ENCODE measurements at regions not wholly inside any gene's neighbourhood (a gene's known extent, or its start where the extent isn't known, plus 50 kb on each side); places are given as distances from the start of the nearest gene placed in this dataset.
"Not testable (repeated sequence)": the region's sequence is repeated elsewhere in the genome, so short reads cannot be mapped to it uniquely, and the experiment has no call there.

DNA sequence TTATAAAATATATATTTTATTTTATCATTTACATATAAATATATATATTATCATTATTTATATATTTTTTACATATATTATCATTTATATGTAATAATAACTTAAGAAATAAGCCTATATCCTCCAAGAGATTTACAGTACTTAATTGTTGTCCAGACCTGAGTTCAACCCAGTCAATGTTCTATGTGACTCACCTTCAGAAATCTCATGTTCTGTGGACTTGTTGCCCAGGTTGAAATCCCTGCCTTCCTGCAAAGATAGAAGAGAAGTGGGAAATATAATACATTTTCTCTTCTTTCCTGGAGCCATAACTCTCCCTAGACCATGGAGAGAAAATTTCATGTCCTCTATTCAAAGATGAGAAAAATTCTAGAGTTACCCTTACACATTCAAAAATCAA is 247.3 kb downstream of the PARM1 start:
- no peaks in the 10 kb centered on the region for H3K9me3 ChIP-seq
- TF ChIP-seq, protein P1, sequence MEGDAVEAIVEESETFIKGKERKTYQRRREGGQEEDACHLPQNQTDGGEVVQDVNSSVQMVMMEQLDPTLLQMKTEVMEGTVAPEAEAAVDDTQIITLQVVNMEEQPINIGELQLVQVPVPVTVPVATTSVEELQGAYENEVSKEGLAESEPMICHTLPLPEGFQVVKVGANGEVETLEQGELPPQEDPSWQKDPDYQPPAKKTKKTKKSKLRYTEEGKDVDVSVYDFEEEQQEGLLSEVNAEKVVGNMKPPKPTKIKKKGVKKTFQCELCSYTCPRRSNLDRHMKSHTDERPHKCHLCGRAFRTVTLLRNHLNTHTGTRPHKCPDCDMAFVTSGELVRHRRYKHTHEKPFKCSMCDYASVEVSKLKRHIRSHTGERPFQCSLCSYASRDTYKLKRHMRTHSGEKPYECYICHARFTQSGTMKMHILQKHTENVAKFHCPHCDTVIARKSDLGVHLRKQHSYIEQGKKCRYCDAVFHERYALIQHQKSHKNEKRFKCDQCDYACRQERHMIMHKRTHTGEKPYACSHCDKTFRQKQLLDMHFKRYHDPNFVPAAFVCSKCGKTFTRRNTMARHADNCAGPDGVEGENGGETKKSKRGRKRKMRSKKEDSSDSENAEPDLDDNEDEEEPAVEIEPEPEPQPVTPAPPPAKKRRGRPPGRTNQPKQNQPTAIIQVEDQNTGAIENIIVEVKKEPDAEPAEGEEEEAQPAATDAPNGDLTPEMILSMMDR (IDR thresholded peaks at IDR 0.05) = no peak
- H3K27ac ChIP-seq = no peak overlapping the region
- no peak for DNase-seq
- H3K4me1 ChIP-seq = no peaks in the 10 kb centered on the region
- H3K4me3 ChIP-seq = no peak overlapping the region
- ATAC-seq = no peak
- H3K27me3 ChIP-seq (ENCODE audit: low read depth) = no peaks in the 10 kb centered on the region
- no peaks in the 10 kb centered on the region for H3K36me3 ChIP-seq
- intact Hi-C loops (cut with DNase I) = no loop called here

GRCh38 chr4:75179510-75179909 is 246.6 kb downstream of the PARM1 start:
- no peaks in the 10 kb centered on the region for H3K9me3 ChIP-seq
- H3K36me3 ChIP-seq = no peaks in the 10 kb centered on the region
- H3K4me3 ChIP-seq = no peak overlapping the region
- DNase-seq = no peak
- no peaks in the 10 kb centered on the region for H3K27me3 ChIP-seq (ENCODE audit: low read depth)
- TF ChIP-seq, protein P1 (IDR thresholded peaks at IDR 0.05) = no peak
- peak in 1 of 2 donors; percentile 24 for ATAC-seq
- no peaks in the 10 kb centered on the region for H3K4me1 ChIP-seq
- intact Hi-C loops (cut with DNase I) = no loop called here
- no peak overlapping the region for H3K27ac ChIP-seq

DNA sequence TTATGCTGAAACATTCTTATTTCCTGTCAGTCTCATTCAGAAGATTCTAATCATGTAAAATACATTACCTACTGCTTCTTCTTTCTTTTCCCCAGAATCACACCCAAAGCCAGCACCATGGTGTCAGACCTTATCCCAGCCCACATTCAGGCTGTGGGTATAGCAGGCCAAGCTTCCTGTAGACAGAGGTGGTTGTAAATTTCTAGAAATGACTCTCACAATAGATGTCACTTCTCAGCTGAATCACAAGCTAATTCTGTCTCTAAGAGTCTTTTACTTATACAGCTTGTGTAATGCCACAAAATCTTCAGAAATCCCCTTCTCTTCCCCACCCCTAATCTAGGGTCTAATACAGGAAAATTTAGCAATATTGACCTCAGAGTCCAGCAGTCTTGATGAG is 239.6 kb downstream of the PARM1 start:
- Histone ChIP-seq H3K27ac (no peak overlapping the region), H3K27me3 (ENCODE audit: low read depth) (no peaks in the 10 kb centered on the region), H3K36me3 (no peaks in the 10 kb centered on the region), H3K4me3 (no peak overlapping the region), H3K4me1 (no peaks in the 10 kb centered on the region), H3K9me3 (no peaks in the 10 kb centered on the region)
- TF ChIP-seq, protein P1 (IDR thresholded peaks at IDR 0.05) = no peak
- intact Hi-C loops (cut with DNase I) = no loop called here
- DNase-seq (no peak), ATAC-seq (no peak)

- no peak for DNase-seq
- H3K9me3 ChIP-seq = no peaks in the 10 kb centered on the region
- H3K27ac ChIP-seq = no peak overlapping the region
- no peaks in the 10 kb centered on the region for H3K27me3 ChIP-seq (ENCODE audit: low read depth)
- H3K4me3 ChIP-seq = no peak overlapping the region
- no peak for ATAC-seq
- H3K4me1 ChIP-seq = no peaks in the 10 kb centered on the region
- intact Hi-C loops (cut with DNase I) = no loop called here
- H3K36me3 ChIP-seq = no peaks in the 10 kb centered on the region
- TF ChIP-seq, protein P1 (IDR thresholded peaks at IDR 0.05) = no peak
Observed at GRCh38 chr4:75169427-75169826, 236.5 kb downstream of the PARM1 start.

DNA sequence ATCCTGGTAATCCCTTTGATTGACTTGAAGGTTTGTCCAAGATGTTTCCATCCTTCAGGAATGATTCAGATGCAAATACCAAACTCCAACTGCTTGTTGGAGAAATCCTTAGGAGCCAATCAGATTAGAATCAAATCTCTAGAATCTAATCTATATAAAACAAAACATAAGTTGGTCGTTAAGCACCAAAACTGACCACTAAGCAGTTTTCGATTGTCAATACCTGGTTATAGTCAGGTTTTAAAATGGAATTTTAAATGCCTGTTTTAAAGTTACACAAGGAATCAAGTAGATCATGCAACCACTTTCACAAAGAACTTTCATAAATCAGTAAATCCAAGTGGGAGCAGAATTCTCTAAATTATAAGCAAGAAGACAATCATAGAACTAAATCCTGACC is 236.1 kb downstream of the PARM1 start:
- no peaks in the 10 kb centered on the region for H3K27me3 ChIP-seq (ENCODE audit: low read depth)
- DNase-seq (no peak), ATAC-seq (no peak)
- H3K9me3 ChIP-seq = no peaks in the 10 kb centered on the region
- intact Hi-C loops (cut with DNase I) = no loop called here
- no peak overlapping the region for H3K4me3 ChIP-seq
- no peaks in the 10 kb centered on the region for H3K36me3 ChIP-seq
- TF ChIP-seq, protein P1 (IDR thresholded peaks at IDR 0.05) = no peak
- no peak overlapping the region for H3K27ac ChIP-seq
- no peaks in the 10 kb centered on the region for H3K4me1 ChIP-seq

DNA sequence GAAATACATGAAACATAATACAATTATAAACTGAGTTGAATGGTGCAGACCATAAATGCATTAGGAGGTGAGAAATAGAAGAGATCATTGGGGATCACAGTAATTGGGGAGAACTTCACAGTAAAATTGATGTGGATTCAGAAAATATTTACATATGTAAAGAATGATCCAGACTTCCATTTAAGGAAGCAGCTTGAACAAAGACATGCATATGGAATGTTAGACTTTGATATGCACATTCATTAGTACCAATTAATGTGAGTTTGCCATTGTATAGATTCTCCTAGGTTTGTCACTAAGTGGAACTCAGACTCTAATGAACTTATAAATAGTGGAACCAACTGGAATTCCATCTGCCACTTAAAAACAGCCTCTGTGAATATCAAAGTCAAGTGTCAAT is 235.6 kb downstream of the PARM1 start:
- Histone ChIP-seq H3K36me3 (no peaks in the 10 kb centered on the region), H3K4me3 (no peak overlapping the region), H3K9me3 (no peaks in the 10 kb centered on the region), H3K4me1 (no peaks in the 10 kb centered on the region), H3K27ac (no peak overlapping the region), H3K27me3 (ENCODE audit: low read depth) (no peaks in the 10 kb centered on the region)
- TF ChIP-seq, protein P1 (IDR thresholded peaks at IDR 0.05) = no peak
- intact Hi-C loops (cut with DNase I) = no loop called here
- ATAC-seq = no peak
- no peak for DNase-seq

DNA sequence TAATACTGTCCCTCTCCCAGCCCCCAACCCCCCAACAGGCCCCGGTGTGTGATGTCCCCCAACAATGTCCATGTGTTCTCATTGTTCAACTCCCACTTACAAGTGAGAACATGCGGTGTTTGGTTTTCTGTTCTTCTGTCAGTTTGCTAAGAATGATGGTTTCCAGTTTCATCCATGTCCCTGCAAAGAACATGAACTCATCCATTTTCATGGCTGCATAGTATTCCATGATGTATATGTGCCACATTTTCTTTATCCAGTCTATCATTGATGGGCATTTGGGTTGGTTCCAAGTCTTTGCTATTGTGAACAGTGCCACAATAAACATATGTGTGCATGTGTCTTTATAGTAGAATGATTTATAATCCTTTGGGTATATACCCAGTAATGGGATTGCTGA is 232.2 kb downstream of the PARM1 start:
- H3K9me3 ChIP-seq; DNase-seq; intact Hi-C loops (cut with DNase I): not testable (repeated sequence)

More for the DNA sequence above, 232.2 kb downstream of the PARM1 start:
- H3K4me1 ChIP-seq; H3K36me3 ChIP-seq; ATAC-seq; H3K4me3 ChIP-seq; H3K27me3 ChIP-seq (ENCODE audit: low read depth); H3K27ac ChIP-seq: not testable (repeated sequence)

Data from lower lobe of right lung (tissue), 2 donors.